HS-27A (cell line): ENCODE measurements at regions not wholly inside any gene's neighbourhood (a gene's known extent, or its start where the extent isn't known, plus 50 kb on each side); places are given as distances from the start of the nearest gene placed in this dataset.
"Not testable (repeated sequence)": the region's sequence is repeated elsewhere in the genome, so short reads cannot be mapped to it uniquely, and the experiment has no call there.

Experiments used
- DNase-seq: peaks from one replicate; pipeline ENCODE4 v3.0.0-alpha.2; 2012; ENCODE audit warnings: low read depth, missing footprints

DNA sequence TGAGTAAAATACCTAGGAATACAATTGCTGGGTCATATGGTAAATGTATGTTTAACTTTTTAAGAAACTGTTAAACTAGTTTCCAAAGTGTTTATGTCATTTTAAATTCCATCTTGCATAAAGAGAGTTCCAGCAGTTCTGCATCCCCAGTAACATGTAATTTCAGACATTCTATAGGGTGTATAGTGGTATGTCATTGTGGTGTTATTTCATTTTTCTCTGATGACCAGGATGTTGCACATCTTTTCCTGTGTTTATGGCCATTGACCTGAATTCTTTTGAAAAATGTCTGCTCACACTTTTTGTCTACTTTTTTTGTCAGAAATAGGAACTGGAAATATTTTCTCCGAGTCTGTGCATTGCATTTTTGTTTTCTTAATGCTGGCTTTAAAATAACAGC lies 128.9 kb downstream of the TMEM200A start:
- DNase-seq: no peak

DNA sequence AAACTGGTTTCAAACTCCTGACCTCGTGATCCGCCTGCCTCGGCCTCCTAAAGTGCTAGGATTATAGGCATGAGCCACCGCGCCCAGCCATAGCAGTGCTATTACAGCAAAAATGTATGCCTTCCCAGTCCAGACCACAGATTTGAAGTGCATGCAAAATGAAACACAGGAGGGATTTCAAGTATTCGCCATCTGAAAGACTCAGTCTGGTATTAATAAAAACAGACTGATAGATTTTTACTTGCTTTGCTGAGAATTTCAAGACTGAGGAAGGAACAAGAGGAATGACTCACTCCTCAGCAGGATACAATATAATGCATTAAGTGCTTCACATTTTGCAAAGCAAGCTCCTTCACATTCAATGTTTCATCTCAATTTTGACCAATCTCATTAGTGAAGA lies 134.9 kb downstream of the TMEM200A start:
- DNase-seq: no peak

DNA sequence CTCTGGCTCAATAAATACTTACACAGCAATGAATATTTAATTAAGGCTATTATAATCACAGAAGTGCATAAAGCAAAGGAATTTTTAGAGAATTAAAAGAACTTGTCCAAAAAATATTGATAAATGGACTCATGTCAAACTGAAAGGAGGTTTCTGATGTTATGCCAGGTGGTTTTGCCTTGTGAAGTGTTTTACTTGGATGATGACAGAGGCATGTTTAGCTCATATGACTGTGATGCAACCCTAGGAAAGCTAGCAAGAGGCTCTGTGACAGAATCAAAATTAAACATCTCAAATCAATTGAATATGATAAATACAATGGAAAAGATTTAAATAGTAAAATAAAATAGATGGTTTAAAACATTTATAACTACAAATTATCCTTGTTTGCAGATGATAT lies 137.3 kb downstream of the TMEM200A start:
- no peak for DNase-seq

DNA sequence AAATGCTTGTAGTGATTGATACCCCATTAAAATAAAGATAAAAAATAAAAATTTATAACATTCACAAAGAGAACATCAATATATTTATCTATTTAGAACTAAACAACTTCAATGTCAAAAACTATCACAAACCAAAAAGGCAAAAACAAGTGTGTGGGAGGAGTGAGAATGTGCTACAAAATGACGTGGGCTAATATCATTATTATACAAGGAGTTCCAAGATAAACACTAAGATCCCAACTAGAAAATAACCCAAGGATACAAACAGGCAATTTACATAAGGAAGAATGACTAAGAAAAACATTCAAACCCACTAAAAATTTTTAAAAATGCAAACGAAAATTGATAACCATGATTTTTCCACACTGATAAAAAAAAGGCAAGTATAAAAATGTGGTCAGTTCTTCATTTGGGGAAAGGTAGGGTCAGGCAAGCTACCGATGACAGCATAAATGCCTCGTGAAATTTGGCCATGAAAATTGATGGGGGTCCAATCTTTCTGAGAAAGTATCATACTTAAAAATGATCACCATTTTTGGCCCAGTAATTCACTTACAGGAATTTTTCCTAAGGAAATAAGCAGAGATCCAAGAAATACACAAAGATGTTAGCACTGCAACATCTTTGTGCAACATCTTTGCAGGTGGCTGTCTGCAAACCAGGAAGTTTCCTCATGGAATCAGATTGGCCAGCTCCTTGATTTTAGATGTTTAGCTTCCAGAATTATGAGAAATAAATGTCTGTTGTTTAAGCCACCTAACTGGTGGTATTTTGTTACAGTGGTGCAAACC lies 140.2 kb downstream of the TMEM200A start:
- DNase-seq: no peak

DNA sequence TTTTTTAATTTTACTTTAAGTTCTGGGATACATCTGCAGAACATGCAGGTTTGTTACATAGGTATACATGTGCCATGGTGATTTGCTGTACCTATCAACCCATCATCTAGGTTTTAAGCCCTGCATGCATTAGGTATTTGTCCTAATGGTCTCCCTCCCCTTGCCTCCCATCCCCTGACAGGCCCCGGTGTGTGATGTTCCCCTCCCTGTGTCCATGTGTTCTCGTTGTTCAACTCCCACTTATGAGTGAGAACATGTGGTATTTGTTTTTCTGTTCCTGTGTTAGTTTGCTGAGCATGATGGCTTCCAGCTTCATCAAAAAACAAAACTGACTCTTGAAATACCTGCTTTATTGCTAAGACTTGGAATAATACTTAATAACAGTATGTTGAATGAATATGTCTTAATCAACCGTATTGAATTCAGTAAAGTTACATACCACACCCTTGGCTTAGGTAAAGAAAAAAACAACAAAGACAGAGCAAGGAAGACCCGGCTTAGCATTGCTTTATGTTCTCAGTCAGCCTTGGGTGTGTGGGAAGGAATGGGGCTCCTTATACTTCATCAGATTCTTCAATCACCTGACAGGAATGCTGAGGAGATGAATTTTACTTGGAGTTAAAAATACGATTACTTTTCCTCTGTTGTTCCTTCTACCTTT lies 141.3 kb downstream of the TMEM200A start:
- DNase-seq: not testable (repeated sequence)

DNA sequence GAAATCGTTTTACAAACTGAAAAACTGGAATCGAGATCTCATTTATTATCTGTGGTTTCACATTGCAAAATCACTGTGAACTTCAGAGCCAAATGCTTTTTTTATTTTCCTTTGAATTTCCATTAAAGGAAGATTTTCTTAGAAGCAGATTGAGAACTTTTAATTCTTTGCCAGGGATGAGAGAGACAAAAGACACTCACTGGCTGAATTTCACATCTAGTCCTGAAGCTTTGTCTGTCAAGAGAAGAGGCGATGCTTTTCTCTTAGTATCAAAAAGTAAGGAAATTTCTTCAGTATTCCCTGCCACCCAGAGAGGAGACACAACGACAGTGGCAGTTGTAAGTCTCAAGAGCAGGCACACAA lies 141.8 kb downstream of the TMEM200A start:
- no peak for DNase-seq

DNA sequence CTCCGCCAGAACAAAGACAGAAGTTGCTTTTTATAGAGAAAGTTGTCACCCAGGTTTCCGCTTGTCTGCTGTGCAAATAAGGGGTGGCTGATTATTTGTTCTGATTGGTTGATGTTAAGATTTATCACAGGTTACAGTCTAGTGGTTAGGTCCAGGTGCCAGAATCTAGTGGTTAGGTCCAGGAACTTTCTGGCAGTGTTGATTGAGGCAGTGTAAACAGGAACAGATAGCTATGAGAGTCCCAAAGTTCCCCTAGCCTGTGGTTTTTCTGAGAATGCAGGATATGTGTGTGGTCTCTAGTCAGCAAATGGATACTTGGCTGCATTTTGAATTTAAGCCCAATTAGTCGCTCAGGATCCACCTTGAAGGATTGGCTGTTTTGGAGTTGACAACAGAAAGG lies 148.0 kb downstream of the TMEM200A start:
- DNase-seq: peak; percentile 33

DNA sequence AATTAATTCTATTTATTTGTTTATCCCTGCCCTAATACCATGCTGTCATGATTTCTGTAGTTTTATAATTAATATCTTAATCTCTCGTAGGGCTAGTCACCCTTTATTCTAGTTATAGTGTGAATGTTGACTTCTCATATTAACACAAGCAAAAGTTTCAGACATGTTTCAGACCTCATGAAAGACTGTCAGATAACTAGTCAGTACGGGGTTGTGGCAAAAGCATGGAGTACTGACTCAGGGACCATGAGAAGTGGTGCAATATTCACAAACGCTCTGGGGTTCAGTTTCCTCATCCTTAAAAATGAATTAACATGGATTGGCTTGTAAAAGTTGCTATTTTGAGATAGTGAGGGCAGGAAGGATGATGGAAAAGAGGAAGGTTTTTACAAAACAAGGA lies 148.9 kb downstream of the TMEM200A start:
- DNase-seq: no peak

DNA sequence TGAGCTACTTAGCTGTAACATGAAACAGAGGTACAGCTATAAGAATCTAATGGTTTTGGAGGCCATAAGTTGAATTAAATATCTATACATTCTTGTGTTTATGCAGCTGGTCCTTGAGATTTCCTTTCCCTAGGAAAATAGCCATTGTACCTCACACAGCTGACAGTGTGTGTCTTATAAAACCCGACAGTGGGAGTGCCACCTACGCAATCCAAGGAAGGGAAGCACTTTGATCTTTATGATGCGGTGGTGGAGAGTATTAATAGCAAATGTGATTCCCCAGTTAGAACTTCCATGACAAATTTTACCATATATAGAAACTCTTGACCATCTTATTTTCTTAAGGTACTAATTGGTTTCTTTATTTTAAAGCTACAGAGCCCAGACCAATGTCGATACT lies 149.5 kb downstream of the TMEM200A start:
- no peak for DNase-seq

DNA sequence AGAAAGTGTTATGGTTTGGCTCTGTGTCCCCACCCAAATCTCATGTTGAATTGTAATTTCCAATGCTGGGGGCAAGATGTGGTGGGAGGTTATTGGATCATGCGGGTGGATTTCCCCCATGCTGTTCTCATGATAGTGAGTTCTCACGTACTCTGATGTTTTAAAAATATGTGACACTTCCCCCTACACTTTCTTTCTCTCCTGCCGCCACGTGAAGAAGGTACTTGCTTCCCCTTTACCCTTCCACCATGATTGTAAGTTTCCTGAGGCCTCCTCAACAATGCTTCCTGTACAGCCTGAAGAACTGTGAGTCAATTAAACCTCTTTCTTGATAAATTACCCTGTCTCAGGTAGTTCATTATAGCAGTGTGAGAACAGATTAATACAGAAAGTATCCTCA lies 150.8 kb downstream of the TMEM200A start:
- no peak for DNase-seq

DNA sequence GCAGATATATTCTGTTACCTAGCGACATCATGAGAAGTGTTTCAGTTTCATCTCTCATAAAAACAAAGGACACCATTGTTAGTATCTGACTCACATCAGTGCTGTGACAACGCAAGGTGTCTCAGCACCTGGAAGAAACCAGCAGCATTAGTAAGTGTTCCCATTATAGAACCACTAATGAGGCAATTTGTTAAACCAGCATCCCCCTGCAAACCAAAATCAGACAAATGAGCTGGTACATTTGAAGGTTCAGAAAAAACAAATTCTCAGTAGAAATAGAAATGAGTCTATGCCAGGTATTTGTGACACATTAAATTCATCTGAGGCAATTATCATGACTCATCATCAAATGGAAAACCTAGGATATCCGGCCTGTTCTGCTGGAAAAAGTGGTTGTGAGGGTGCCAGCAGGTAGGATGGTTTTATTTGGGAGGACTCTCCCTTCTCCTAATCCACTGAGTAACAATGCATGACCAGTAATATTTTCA lies 151.7 kb downstream of the TMEM200A start:
- no peak for DNase-seq

DNA sequence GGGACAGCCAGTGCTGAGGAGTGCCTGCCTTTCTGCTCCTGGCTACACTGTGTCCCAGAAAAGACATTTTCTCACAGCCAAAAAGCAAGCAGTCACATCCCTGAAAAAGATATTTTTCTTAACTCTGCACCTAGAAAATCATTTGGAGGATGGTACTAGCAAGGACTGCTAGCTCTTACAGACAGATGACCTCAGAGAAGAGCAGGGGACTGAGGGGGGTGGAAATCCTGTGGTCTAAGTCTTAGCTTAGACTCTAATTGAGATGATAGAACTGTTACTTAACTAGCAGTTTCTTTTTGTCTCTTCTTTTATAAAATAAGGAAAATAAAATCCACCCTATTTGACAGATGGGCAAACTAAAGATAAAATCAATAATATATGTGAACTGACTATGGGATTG lies 152.8 kb downstream of the TMEM200A start:
- DNase-seq: no peak

DNA sequence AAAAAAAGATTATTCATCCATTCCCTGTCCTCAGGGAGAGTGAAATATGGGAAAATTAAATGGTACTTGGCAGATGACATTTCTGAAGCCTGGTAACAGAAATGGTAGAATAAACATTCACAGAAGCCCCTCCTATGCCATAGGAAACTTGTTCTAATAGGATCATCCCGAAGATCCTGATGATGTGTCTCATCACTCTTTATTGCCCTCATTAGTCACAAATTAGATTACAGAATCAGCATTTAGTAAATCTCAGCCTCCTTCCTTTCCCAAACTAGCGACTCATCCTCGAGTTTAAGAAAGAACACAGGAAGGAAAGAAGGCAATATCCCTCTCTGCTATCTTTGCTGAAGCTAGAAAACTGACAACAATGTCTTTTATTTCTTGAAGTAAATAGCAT lies 154.4 kb downstream of the TMEM200A start:
- no peak for DNase-seq

DNA sequence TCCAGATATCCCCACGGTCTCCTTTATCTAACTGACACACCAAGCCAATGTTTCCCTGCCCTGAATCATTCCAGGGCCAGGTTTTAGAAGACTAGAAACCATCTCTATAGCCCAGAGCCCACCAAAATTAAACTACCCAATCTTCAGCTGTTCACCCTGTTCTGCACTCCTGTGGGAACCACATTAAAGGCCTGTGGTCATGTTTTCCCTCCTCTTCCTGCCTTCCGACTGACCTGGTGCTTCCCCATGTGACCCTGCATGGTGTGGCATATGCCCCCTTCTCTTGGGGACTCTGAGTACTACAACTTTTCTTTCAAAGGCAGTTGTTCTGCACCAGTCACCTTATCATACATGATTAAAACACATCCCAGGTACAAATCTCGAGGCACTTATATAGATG lies 155.0 kb downstream of the TMEM200A start:
- no peak for DNase-seq

DNA sequence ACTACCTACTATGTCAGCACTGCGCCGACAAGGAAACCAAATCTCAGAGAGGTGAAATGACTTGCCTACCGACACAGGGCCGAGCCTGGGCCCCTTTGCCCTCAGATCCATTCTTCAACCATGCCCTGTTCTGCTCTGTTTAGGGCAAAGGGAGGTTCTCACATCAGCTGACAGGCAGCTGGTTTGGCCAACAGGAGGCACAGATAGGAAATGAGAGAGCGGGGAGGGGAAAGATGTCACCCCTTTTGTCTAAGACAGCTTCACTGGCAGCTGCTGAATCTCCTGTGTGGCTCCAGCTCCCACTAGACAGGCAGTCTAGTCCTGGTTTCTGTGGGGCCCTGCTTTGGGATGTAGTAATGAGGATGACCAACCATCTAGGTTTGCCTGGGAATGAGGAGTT lies 158.7 kb downstream of the TMEM200A start:
- no peak for DNase-seq

DNA sequence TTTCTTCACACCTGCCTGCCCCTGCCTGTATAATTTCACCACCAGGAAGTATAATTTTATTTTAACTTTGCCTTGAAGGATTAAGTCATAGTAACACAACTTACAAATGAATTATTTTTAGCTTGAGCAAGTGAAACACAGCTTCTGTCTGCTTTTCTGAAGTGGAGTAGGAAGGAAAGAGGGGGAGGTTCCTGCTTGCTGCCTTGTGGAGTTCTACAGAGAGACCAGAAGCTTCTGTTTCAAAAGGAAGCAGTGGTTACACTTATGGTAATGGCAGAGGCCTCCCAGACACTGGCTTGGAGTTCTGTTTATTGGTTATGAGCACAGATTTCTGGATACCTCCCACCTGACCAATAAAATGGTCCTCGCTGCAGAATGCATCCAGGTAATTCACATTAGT lies 159.6 kb downstream of the TMEM200A start:
- DNase-seq: no peak

DNA sequence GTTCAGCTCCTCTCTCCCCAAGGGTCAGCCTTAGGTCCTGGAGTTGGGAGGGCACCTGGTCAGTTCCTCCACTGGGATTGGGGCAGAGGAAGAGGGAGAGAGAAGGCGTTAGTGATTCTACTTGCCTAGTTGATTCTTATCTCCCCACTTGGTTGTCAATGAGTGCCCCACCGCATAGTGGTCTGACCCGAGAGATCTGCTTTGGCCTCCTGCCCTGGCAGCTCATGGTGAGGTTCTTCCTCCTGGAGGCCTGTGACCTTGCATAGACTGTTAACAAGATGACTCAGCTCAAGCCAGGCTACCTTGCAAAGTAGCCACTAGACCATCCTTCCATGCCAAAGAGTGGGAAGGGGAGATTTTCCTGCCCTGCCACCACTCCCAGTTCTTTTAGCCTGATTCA lies 160.6 kb downstream of the TMEM200A start:
- DNase-seq: no peak

DNA sequence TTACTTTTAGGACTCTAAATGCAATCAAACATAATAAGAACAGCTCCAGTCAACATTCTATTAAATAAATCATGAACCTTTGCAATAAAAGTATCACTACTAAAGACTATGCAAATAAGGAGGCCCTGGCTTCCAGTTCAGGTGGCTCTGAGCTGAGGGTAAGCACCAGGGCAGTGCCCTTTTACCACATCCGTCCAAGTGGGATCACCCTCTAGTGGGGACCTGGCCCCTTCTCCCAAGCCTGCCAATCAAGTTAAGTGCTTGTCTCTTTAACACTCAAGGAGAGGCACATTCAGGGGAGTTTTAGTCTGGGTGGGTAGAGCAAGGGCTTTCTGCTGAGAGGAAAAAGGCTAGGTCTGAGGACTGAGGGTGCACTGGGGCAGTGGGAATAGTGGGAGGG lies 161.4 kb downstream of the TMEM200A start:
- no peak for DNase-seq

DNA sequence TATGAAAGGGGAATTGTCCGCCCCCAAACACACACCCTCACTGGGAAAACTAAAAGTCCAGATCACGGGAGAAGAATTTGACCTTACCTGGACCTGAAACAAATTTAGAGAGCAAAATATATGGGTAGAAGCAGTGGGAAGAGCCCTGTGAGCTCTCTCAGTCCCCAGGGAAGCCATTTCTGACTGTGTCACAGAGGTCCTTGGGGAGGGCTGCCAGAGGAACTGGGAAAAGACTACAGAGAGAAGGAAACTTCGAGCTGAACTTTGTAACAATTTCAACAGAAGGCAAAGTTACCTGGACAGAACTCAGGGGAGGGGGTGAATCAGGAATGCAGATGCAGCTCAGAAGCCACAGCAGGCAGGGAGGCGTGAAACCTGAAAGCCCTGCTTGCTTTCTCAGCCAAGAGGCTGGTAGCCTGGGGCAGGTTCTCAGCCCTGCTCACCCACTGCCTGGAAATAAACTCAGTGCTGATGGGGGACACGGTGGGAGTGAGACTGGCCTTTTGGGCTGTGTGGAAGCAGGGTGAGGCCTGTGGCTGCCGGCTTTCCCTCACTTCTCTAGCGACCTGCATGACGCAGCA lies 163.8 kb downstream of the TMEM200A start:
- no peak for DNase-seq

DNA sequence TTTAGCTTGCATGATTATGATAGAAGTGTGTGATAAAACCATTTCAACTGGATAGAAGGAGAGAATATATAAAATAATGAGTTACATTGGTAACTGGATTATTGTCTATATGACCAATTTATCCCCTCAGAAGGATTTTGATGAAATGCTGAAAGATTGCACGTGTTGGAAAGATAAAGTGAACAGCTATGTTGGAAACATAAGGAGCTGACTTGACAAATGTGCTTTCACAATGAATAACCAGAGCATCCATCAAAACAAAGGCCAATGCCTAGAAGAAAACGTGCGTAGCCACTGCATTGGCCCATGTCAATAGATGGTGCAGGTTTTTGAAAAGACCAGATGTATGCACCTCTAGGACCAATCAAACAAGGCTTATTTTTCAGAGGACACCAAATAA lies 168.8 kb downstream of the TMEM200A start:
- DNase-seq: no peak

DNA sequence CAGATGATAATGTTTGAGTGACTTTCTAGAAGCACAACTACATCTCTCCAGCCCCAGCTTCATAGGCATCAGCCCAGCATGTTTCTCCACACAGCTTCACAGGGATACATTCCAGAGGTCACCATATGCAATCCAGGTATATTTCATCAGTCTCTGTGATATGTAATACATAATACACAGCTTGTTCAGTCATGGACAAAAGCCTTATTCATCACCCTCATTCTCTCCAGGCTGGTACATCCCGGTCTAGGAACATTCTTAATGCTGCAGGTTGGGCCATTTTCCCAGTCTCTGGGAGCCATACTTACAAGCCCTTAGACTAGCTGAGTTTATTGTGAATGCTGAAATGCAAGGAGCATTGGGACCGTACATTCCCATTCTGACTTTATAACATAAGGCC lies 169.4 kb downstream of the TMEM200A start:
- DNase-seq: no peak

DNA sequence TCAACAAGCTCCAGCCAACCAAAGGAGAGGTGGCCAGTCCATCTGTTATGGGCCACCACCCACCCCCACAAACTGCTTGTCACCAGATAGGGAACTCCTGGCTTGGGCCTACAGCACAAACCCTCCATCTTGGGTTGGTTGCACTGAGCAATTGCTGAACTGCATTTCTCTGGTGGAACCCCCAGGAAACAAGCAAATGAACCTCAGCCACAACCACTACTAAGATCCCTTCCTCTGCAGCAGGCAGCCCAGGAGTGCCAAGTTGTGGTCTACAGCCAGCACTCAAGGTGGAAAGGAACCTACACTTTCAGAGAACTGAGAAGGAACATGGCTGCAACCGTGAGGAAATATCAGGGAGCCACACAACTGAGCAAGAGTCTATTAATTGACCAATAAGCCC lies 171.6 kb downstream of the TMEM200A start:
- DNase-seq: no peak

DNA sequence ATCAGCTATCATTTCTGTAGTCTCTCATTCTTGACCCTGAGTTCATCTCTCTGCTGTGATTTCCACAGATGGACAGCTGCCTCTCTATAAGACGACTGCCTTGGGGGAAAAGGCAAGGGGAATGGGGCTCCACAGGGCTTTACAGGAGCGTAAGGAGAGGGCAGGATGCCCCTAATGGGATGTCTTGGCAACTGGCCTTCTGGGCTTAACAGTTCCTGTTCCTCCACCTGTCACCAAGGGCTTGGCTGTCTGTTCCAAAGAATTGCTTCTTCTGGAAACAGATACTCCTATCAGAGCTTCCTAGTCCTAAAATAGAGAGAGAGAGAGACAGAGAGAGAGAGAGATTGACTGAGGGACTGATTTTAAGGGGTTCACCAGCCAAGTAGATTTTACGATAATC lies 181.9 kb downstream of the TMEM200A start:
- DNase-seq: no peak
